ENCODE measurements at regions not wholly inside any gene's neighbourhood (a gene's known extent, or its start where the extent isn't known, plus 50 kb on each side); places are given as distances from the start of the nearest gene placed in this dataset.

DNA sequence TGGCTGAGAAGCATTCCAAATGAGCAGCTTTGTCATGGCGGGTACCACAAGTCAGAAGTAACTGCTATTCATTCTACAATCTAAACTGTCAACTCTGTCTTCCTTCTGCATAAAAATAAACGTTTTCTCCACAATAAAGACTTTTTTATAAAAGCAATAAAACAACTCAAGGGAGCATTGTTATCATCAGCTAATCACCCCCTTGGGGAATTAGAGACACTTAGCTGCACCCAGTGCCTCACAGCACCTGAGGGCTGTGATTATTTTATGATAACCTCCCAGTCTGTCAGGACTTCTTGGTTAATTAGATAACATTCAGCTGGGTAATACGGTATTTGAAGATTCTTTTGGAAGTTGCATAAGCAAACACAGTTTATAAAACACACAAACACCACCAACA, 155.6 kb downstream of the PPP1R3A start:
- TF ChIP-seq ATF3 (CRISPR knock-in tag; conservative IDR thresholded peaks at IDR 0.05) (no peak), TEAD4 (CRISPR knock-in tag; IDR thresholded peaks at IDR 0.05) (no peak), GABPB1 (CRISPR knock-in tag; IDR thresholded peaks at IDR 0.05) (no peak), USF1 (CRISPR knock-in tag; IDR thresholded peaks at IDR 0.05) (no peak), ESRRA (CRISPR knock-in tag; IDR thresholded peaks at IDR 0.05; ENCODE audit: borderline replicate concordance) (no peak), ATF1 (CRISPR knock-in tag; IDR thresholded peaks at IDR 0.05) (no peak), HMGA2 (CRISPR knock-in tag; IDR thresholded peaks at IDR 0.05) (no peak), SP1 (CRISPR knock-in tag; conservative IDR thresholded peaks at IDR 0.05) (no peak), ZNF317 (CRISPR knock-in tag; IDR thresholded peaks at IDR 0.05; ENCODE audit: borderline replicate concordance, low read depth) (no peak), OVOL2 (CRISPR knock-in tag; IDR thresholded peaks at IDR 0.05; ENCODE audit: borderline replicate concordance) (no peak)
- TF ChIP-seq, protein P1, sequence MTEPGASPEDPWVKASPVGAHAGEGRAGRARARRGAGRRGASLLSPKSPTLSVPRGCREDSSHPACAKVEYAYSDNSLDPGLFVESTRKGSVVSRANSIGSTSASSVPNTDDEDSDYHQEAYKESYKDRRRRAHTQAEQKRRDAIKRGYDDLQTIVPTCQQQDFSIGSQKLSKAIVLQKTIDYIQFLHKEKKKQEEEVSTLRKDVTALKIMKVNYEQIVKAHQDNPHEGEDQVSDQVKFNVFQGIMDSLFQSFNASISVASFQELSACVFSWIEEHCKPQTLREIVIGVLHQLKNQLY (CRISPR knock-in tag; IDR thresholded peaks at IDR 0.05): no peak
- Mint-ChIP-seq H3K36me3 (no peaks in the 10 kb centered on the region), H3K4me1 (0 out of 2 replicates have a peak, but pooled peaks cover 4% of the 10 kb centered on the region), H3K9me3 (0 out of 2 replicates have a peak, but pooled peaks cover 3% of the 10 kb centered on the region), H3K27ac (no peak overlapping the region), H3K4me3 (no peak overlapping the region), H3K27me3 (ENCODE audit: low read depth) (no peaks in the 10 kb centered on the region)
- ChIA-PET CTCF (no interaction called here), POLR2A (no interaction called here)
- no peak for ATAC-seq
- no peak for DNase-seq (ENCODE audit: low spot score)

DNA sequence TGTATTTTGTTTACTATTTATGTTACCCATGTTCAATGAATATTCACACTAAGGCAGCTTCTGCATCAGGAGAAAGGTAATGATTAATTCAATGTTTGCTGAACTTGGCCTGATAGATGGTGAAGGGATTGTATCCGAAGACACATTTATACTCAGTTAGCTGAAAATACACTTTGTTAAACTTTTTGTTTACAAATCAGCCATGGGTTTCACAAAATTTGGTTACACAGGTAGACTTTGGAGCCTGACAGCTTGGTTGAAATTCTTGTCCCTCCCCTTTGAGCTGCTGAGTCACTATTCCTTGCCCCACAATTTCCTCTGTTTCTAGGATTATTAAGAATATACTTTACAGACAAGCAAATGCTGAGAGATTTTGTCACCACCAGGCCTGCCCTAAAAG, 162.6 kb downstream of the PPP1R3A start:
- TF ChIP-seq AFF4 (CRISPR knock-in tag; IDR thresholded peaks at IDR 0.05; ENCODE audit: borderline replicate concordance) (no peak), ZBTB21 (CRISPR knock-in tag; IDR thresholded peaks at IDR 0.05; ENCODE audit: borderline replicate concordance) (no peak), NR3C1 (CRISPR knock-in tag; conservative IDR thresholded peaks at IDR 0.05; ENCODE audit: low read depth) (no peak), FOXP4 (CRISPR knock-in tag; IDR thresholded peaks at IDR 0.05) (no peak), GTF2I (CRISPR knock-in tag; conservative IDR thresholded peaks at IDR 0.05) (no peak), ZNF396 (CRISPR knock-in tag; IDR thresholded peaks at IDR 0.05; ENCODE audit: borderline replicate concordance) (no peak), ZNF121 (CRISPR knock-in tag; IDR thresholded peaks at IDR 0.05) (no peak)
- TF ChIP-seq, protein P2, sequence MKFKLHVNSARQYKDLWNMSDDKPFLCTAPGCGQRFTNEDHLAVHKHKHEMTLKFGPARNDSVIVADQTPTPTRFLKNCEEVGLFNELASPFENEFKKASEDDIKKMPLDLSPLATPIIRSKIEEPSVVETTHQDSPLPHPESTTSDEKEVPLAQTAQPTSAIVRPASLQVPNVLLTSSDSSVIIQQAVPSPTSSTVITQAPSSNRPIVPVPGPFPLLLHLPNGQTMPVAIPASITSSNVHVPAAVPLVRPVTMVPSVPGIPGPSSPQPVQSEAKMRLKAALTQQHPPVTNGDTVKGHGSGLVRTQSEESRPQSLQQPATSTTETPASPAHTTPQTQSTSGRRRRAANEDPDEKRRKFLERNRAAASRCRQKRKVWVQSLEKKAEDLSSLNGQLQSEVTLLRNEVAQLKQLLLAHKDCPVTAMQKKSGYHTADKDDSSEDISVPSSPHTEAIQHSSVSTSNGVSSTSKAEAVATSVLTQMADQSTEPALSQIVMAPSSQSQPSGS (CRISPR knock-in tag; IDR thresholded peaks at IDR 0.05; ENCODE audit: borderline replicate concordance, low read depth): no peak
- Mint-ChIP-seq H3K4me3 (no peak overlapping the region), H3K27ac (no peak overlapping the region), H3K9me3 (0 out of 2 replicates have a peak, but pooled peaks cover 9% of the 10 kb centered on the region), H3K36me3 (no peaks in the 10 kb centered on the region), H3K27me3 (ENCODE audit: low read depth) (no peaks in the 10 kb centered on the region), H3K4me1 (no peaks in the 10 kb centered on the region)
- POLR2A ChIA-PET: no interaction called here
- CTCF ChIA-PET: no interaction called here
- ATAC-seq (no peak), DNase-seq (ENCODE audit: low spot score) (no peak)

Data from WTC11 (cell line).